ENCODE measurements at regions not wholly inside any gene's neighbourhood (a gene's known extent, or its start where the extent isn't known, plus 50 kb on each side); places are given as distances from the start of the nearest gene placed in this dataset.

DNA sequence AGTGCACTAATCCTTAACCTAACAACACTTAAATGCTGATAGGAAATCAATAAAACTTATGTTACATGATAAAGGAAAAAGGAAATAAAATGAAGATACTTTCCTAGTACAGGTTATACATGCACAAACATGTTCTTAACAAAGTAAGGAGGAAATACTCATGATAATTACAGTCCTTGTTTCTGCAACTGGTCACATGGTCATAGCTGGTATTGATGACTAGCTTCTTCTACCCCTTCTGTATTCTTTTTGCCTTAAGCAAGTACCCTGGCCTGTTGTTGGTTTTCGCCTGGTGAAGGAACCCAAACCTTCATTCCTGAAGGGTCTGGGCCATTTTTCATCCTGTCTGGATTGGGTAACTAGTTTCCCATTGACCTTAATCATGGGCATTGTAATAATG, 93.7 kb upstream of the FBN2 start:
- no peaks in the 10 kb centered on the region for H3K36me3 ChIP-seq (ENCODE audit: control insufficient read depth, insufficient read depth, low read length)
- no peak for DNase-seq (ENCODE audit: low read depth)
- ChIA-PET POLR2A (no interaction called here), CTCF (no interaction called here)
- no peaks in the 10 kb centered on the region for H3K27me3 ChIP-seq (ENCODE audit: control insufficient read depth, insufficient read depth, low read length)
- TF ChIP-seq, protein P1, sequence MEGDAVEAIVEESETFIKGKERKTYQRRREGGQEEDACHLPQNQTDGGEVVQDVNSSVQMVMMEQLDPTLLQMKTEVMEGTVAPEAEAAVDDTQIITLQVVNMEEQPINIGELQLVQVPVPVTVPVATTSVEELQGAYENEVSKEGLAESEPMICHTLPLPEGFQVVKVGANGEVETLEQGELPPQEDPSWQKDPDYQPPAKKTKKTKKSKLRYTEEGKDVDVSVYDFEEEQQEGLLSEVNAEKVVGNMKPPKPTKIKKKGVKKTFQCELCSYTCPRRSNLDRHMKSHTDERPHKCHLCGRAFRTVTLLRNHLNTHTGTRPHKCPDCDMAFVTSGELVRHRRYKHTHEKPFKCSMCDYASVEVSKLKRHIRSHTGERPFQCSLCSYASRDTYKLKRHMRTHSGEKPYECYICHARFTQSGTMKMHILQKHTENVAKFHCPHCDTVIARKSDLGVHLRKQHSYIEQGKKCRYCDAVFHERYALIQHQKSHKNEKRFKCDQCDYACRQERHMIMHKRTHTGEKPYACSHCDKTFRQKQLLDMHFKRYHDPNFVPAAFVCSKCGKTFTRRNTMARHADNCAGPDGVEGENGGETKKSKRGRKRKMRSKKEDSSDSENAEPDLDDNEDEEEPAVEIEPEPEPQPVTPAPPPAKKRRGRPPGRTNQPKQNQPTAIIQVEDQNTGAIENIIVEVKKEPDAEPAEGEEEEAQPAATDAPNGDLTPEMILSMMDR (IDR thresholded peaks at IDR 0.05; ENCODE audit: insufficient read depth, low read depth, low read length), result no peak
- H3K4me3 ChIP-seq (ENCODE audit: low read depth, low read length), result no peak overlapping the region

DNA sequence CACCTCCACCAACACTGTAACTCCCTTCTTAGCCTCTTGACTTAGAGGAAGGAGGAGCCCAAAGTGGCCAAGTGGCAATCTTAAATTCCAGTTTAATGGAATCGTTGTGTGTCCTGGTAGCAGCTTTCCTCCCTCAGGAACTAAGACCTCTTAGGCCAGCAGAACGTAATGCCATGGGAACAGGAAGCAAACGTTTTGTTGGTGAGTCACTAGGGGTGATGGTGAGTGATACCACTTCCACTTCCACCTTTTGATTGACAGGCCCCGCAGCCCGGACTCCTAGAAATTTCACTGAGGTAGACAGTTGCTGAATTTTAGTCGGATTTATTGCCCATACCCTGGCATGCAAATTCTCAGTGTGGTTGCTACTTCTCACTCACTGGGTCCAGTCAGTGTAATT, 94.2 kb upstream of the FBN2 start:
- POLR2A ChIA-PET, result no interaction called here
- TF ChIP-seq, protein P1 (IDR thresholded peaks at IDR 0.05; ENCODE audit: insufficient read depth, low read depth, low read length), result no peak
- H3K4me3 ChIP-seq (ENCODE audit: low read depth, low read length), result no peak overlapping the region
- no peaks in the 10 kb centered on the region for H3K36me3 ChIP-seq (ENCODE audit: control insufficient read depth, insufficient read depth, low read length)
- no peak for DNase-seq (ENCODE audit: low read depth)
- CTCF ChIA-PET, result no interaction called here
- H3K27me3 ChIP-seq (ENCODE audit: control insufficient read depth, insufficient read depth, low read length), result no peaks in the 10 kb centered on the region

DNA sequence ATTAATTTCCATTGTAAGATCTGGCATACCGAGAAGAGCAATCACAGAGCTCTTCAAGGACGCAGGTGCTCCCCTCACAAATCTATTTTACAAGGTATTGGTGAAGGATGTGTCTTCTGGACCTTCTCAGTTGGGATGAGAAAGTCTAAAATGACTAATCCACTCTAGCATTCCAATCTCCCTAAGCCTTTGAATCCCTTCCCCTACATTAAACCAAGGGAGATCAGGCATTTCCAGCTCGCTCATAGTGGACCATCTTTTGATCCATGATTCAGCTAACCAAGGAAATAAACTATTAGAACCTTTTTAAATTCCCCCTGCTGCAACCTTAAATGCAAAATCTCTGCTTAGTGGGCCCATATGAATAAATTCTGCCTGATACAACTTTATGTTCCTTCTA, 95.9 kb upstream of the FBN2 start:
- ChIA-PET POLR2A (no interaction called here), CTCF (interaction anchor here (0.6 to 1.0 kb wide), 2 partner anchors 10 to 93 kb away, joined by 3 read pairs; no protein-coding TSS in a partner anchor)
- Histone ChIP-seq H3K4me3 (ENCODE audit: low read depth, low read length) (no peak overlapping the region), H3K36me3 (ENCODE audit: control insufficient read depth, insufficient read depth, low read length) (no peaks in the 10 kb centered on the region), H3K27me3 (ENCODE audit: control insufficient read depth, insufficient read depth, low read length) (no peaks in the 10 kb centered on the region)
- DNase-seq (ENCODE audit: low read depth), result no peak
- TF ChIP-seq, protein P1 (IDR thresholded peaks at IDR 0.05; ENCODE audit: insufficient read depth, low read depth, low read length), result no peak

- POLR2A ChIA-PET, result no interaction called here
- CTCF ChIA-PET, result interaction anchor here (1.0 kb wide), 1 partner anchor 9 kb away, joined by 3 read pairs; no protein-coding TSS in a partner anchor
- TF ChIP-seq, protein P1 (IDR thresholded peaks at IDR 0.05; ENCODE audit: insufficient read depth, low read depth, low read length), result no peak
- Histone ChIP-seq H3K4me3 (ENCODE audit: low read depth, low read length) (no peak overlapping the region), H3K36me3 (ENCODE audit: control insufficient read depth, insufficient read depth, low read length) (no peaks in the 10 kb centered on the region), H3K27me3 (ENCODE audit: control insufficient read depth, insufficient read depth, low read length) (no peaks in the 10 kb centered on the region)
- no peak for DNase-seq (ENCODE audit: low read depth)
Observed at GRCh38 chr5:128635379-128635778, 97.3 kb upstream of the FBN2 start.

GRCh38 chr5:128636361-128636760, 98.3 kb upstream of the FBN2 start:
- no peak overlapping the region for H3K4me3 ChIP-seq (ENCODE audit: low read depth, low read length)
- DNase-seq (ENCODE audit: low read depth), result no peak
- no peaks in the 10 kb centered on the region for H3K36me3 ChIP-seq (ENCODE audit: control insufficient read depth, insufficient read depth, low read length)
- ChIA-PET POLR2A (interaction anchor here (0.7 kb wide), 1 partner anchor 363 kb away, joined by 4 read pairs; no protein-coding TSS in a partner anchor), CTCF (interaction anchor here (1.0 kb wide), 1 partner anchor 13 kb away, joined by 3 read pairs; no protein-coding TSS in a partner anchor)
- TF ChIP-seq, protein P1 (IDR thresholded peaks at IDR 0.05; ENCODE audit: insufficient read depth, low read depth, low read length), result no peak
- no peaks in the 10 kb centered on the region for H3K27me3 ChIP-seq (ENCODE audit: control insufficient read depth, insufficient read depth, low read length)

Data from BJ (cell line).